T-helper 1 cell treated with Interleukin-12 subunit alpha and Interleukin-12 subunit beta and Interleukin-4 antibody, amounts not matched to agents 30 μg/mL and 1 μg/mL, for 36 hours (primary cell): ENCODE measurements at regions not wholly inside any gene's neighbourhood (a gene's known extent, or its start where the extent isn't known, plus 50 kb on each side); places are given as distances from the start of the nearest gene placed in this dataset.

Experiments used
- H3K27ac Mint-ChIP-seq: one replicate; pipeline ENCODE4 v1.8.0; 2021; ENCODE audit warnings: mild to moderate bottlenecking, mixed read lengths
- H3K27me3 Mint-ChIP-seq: one replicate; pipeline ENCODE4 v1.8.0; 2021; ENCODE audit warnings: low read depth, mixed read lengths
- H3K36me3 Mint-ChIP-seq: one replicate; pipeline ENCODE4 v1.8.0; 2021; ENCODE audit warnings: low read depth, mixed read lengths
- H3K4me1 Mint-ChIP-seq: one replicate; pipeline ENCODE4 v1.8.0; 2021; ENCODE audit warnings: low read depth, mixed read lengths
- H3K4me3 Mint-ChIP-seq: one replicate; pipeline ENCODE4 v1.8.0; 2021; ENCODE audit warnings: mild to moderate bottlenecking, moderate library complexity, mixed read lengths
- H3K9me3 Mint-ChIP-seq: one replicate; pipeline ENCODE4 v1.8.0; 2021; ENCODE audit warnings: mixed read lengths

GRCh38 chr11:70824605-70825245, 426.4 kb downstream of the CTTN start:
- Mint-ChIP-seq H3K27me3 (peaks cover 30% of the 10 kb centered on the region), H3K4me1 (no peaks in the 10 kb centered on the region), H3K4me3 (no peak overlapping the region), H3K36me3 (no peaks in the 10 kb centered on the region), H3K9me3 (no peaks in the 10 kb centered on the region), H3K27ac (no peak overlapping the region)

DNA sequence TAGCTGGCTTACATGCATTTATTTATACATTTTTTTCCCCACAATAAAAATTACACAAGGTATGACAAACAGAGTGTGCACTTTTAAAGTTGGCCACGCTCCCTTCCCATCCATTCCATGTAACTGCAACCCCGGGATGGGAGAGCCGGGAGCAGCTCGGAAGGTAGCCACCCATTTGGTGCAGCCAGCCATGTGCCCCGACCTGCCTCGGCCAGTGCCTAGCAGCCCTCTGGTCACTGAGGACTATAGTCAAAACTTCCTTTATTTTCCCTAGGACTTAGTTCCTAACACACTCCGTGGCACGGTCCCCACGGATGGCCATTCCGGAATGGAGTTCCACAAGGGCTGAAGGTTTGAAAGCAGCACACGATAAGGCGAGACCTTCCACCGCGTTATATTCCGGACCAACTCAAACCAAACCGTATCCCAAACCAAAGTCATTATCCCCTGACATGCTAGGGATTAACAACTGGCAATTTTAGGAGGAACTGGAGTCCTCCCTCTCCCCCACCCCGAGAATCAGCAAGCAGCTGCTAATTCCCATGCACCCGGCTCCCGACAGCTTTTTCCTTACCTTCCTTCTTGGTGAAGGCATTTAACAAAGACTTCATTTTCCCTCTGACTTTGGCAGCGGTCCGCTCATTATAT, 426.4 kb downstream of the SHANK2 start:
- no peaks in the 10 kb centered on the region for H3K4me1 Mint-ChIP-seq
- H3K4me3 Mint-ChIP-seq: no peak overlapping the region
- peaks cover 30% of the 10 kb centered on the region for H3K27me3 Mint-ChIP-seq
- no peaks in the 10 kb centered on the region for H3K36me3 Mint-ChIP-seq
- H3K27ac Mint-ChIP-seq: no peak overlapping the region
- H3K9me3 Mint-ChIP-seq: no peaks in the 10 kb centered on the region

- no peaks in the 10 kb centered on the region for H3K9me3 Mint-ChIP-seq
- no peak overlapping the region for H3K27ac Mint-ChIP-seq
- H3K36me3 Mint-ChIP-seq: no peaks in the 10 kb centered on the region
- H3K4me1 Mint-ChIP-seq: no peaks in the 10 kb centered on the region
- H3K27me3 Mint-ChIP-seq: peaks cover 30% of the 10 kb centered on the region
- H3K4me3 Mint-ChIP-seq: no peak overlapping the region
These were observed 425.6 kb downstream of the SHANK2 start for GRCh38 chr11:70826541-70827335.

DNA sequence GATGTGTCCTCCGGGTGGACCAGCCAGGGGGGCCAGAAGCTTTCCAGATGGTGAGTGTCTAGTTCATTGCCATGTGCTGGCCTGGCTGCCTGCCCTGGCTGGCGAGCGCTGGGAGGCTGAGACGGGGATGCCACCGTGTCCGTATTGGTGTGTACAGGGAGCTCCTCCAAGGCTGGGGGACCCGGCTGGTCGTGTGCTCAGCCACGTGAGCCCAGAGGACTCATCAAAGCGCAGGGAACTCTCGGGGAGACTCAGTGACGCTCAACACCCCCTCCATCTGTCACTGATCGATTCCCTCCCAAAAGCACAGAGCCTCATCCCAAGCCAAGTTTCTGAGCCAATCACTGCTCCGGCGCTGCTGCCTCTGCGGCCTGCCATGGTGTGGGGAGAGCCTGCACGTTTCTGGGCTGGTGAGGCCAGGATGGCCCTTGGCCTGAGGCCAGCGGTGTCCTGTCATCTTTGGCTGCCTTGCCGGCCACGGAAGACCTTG, 423.7 kb downstream of the SHANK2 start:
- Mint-ChIP-seq H3K27ac (no peak overlapping the region), H3K9me3 (no peaks in the 10 kb centered on the region), H3K4me1 (no peaks in the 10 kb centered on the region), H3K27me3 (peaks cover 28% of the 10 kb centered on the region), H3K36me3 (no peaks in the 10 kb centered on the region), H3K4me3 (no peak overlapping the region)

DNA sequence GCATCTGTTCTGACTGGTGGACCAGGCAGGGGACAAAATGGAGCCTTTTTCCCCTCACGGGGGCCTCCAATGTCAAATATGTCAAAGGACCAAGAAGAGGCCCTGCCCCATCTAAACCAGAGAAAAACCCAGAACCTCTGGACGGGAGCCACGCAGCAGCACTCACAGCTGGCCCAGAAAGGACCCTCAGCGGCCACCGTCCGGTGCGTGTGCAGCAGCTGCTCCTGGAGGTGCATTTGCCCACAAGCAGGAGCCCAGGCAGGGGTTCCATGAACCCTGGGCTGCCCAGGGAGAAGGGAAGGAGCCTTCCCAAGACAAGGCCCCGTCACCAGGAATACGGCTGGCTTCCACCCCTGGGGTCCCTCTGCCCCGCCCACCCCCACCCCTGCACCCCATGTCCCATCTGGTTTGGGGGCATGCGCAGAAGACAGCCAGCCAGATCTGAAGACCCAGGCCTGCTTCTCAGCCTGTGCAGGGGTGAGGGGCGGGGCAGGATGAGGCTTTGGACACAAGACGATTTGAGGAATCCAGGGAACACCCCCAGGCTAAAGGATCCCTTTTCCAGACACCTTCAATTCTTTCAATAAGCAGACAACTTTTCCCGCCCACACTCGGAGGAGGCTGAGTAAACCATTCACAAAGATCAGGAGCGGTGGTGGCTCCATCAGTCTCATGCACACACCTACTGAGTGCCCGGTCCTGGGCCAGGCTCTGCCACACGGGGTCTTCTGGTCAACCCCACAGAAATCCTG, 423.1 kb downstream of the SHANK2 start:
- Mint-ChIP-seq H3K9me3 (no peaks in the 10 kb centered on the region), H3K27ac (no peak overlapping the region), H3K27me3 (peaks cover 24% of the 10 kb centered on the region), H3K4me1 (no peaks in the 10 kb centered on the region), H3K36me3 (no peaks in the 10 kb centered on the region), H3K4me3 (no peak overlapping the region)

GRCh38 chr11:70829886-70830272, 422.5 kb downstream of the SHANK2 start:
- Mint-ChIP-seq H3K4me1 (no peaks in the 10 kb centered on the region), H3K9me3 (no peaks in the 10 kb centered on the region), H3K36me3 (no peaks in the 10 kb centered on the region), H3K27ac (no peak overlapping the region), H3K4me3 (no peak overlapping the region), H3K27me3 (peaks cover 23% of the 10 kb centered on the region)

DNA sequence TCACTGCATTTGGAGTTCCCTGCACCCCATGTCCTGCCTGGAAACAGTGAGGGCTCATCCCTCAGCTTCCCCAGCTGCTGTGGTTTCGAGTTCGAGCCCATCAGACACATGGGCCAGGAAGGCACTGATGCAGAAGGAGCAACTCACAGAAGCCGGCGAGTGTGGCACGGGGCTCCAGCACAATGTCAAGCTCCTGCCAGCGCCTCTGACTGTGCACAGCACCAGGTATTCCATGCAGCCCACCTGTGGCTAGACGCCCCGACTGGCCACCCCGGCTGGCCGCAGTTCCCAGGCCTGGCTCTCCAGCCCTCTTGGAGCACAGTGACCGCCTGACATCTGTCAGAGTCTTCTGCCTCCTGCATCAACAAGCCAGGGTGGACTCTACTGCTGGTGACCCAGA, 419.4 kb downstream of the SHANK2 start:
- Mint-ChIP-seq H3K36me3 (no peaks in the 10 kb centered on the region), H3K4me3 (no peak overlapping the region), H3K4me1 (no peaks in the 10 kb centered on the region), H3K27me3 (no peaks in the 10 kb centered on the region), H3K27ac (no peak overlapping the region), H3K9me3 (no peaks in the 10 kb centered on the region)

DNA sequence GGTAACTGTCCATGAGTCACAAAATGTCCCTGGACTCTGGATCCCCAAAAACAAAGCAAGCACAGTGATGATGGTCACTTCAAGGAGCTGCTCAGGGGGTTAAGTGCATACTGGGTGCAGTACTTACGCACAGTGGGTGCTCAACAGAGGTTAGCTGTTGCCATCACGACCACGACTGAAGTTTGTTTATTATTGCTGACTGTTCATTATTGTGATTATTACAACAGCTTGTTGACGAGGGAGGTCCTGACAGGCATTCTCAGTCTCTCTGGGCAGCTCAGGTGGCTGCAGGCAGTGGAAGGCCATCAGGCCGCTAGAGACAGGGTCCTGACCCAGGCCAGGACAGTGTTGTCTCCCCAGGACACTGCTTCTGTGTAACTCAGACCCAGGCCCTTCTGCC, 418.8 kb downstream of the SHANK2 start:
- Mint-ChIP-seq H3K27me3 (no peaks in the 10 kb centered on the region), H3K36me3 (no peaks in the 10 kb centered on the region), H3K4me1 (no peaks in the 10 kb centered on the region), H3K27ac (no peak overlapping the region), H3K4me3 (no peak overlapping the region), H3K9me3 (no peaks in the 10 kb centered on the region)

DNA sequence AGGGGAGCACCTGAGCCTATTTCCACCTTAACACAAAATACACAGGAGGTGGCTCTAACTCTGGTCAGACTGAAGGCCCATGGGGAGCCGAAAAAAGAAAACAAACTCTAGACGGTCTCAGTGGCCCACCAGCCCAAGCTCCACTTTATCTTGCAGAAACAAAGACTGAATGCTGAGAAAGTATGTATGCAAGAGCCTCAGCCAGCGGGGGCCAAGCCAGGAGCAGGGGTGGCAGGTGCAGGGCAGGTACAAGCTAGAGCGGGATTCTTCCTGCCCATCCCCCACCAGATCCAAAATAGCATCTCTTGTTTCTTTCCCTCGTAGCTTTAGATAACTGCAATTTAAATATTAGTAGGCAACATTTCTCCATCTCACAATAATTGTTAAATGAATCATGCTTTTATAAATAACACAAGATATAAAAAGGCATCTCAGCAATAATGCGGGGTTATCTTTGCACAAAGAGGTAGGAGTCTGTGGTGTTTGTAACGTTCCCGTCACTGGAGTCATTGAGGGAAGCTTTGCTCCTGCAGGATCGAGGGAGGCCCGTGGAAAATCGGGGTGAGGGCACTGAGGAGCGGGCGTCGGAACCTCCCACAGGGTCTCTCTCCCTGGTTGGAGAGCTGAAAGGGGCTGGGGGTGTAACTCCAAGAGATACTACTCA, 418.0 kb downstream of the SHANK2 start:
- Mint-ChIP-seq H3K27me3 (no peaks in the 10 kb centered on the region), H3K36me3 (no peaks in the 10 kb centered on the region), H3K4me3 (no peak overlapping the region), H3K4me1 (no peaks in the 10 kb centered on the region), H3K27ac (no peak overlapping the region), H3K9me3 (no peaks in the 10 kb centered on the region)

DNA sequence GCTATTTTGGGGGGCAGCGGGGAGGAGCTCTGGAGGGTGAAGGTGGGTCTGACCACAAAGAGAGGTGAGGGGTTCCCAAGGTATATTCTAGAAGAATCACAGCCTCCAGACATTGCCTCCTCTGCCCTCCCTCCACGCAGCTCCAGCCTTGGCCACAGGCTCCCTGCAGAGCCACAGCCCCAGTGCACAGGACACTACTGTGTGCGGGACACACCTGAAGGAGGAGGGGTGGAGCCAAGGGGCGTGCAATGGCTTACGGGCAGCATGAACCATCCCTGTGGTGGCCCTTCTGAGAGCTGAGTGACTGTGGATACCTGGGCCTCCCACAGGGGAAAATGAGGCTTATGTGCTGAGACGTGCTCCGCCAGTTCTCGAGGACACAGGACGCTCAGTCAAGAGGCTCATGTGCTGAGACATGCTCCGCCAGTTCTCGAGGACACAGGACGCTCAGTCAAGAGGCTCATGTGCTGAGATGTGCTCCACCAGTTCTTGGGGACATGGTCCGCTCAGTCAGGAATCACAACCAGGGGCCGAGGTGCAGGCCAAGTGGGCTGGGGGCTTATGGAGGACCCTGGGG, 417.3 kb downstream of the SHANK2 start:
- no peaks in the 10 kb centered on the region for H3K27me3 Mint-ChIP-seq
- no peaks in the 10 kb centered on the region for H3K4me1 Mint-ChIP-seq
- H3K27ac Mint-ChIP-seq: no peak overlapping the region
- no peaks in the 10 kb centered on the region for H3K36me3 Mint-ChIP-seq
- H3K4me3 Mint-ChIP-seq: no peak overlapping the region
- no peaks in the 10 kb centered on the region for H3K9me3 Mint-ChIP-seq

DNA sequence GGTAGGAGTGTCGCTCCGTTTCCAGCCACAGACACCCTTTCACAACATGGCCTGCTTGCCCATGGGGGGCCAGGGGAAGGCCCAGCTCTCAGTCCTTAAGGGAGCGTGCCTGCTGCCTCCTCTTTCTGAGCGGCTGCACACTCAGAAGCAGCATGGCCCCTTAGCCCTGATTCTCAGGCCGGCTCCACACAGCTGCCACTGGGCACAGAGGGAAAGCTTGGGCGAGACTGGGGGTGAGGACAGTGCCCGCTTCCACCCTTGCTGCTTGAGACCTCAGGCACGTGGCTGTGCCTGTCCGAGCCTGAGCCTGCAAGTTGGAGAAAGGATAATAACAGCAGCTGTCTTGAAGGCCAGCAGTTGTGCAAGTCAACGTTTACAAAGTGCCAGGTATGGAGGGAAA, 416.3 kb downstream of the SHANK2 start:
- Mint-ChIP-seq H3K4me1 (no peaks in the 10 kb centered on the region), H3K27me3 (no peaks in the 10 kb centered on the region), H3K27ac (no peak overlapping the region), H3K9me3 (no peaks in the 10 kb centered on the region), H3K36me3 (no peaks in the 10 kb centered on the region), H3K4me3 (no peak overlapping the region)

DNA sequence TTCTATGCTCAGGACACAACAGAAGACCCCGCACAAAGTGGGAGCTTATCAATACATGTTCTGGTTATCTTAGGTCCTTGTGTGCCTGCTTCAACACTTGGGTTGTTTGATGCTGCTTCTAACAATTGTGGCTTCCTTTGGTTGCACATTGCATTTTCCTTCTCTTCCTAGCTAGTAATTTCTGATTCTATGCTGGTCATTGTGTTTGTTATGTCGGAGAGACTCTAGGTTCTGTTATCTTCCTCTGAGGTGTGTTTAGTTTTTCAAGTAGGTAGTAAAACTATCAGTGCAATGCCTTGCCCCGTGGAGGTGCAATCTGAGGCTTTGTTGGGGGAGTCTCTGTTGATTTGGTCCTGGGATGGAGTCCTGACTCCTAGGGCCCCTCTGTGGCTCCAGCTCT, 414.2 kb downstream of the SHANK2 start:
- Mint-ChIP-seq H3K4me1 (no peaks in the 10 kb centered on the region), H3K4me3 (no peak overlapping the region), H3K36me3 (no peaks in the 10 kb centered on the region), H3K27me3 (no peaks in the 10 kb centered on the region), H3K9me3 (no peaks in the 10 kb centered on the region), H3K27ac (no peak overlapping the region)

- H3K27ac Mint-ChIP-seq: no peak overlapping the region
- no peaks in the 10 kb centered on the region for H3K36me3 Mint-ChIP-seq
- H3K4me1 Mint-ChIP-seq: no peaks in the 10 kb centered on the region
- H3K9me3 Mint-ChIP-seq: no peaks in the 10 kb centered on the region
- no peaks in the 10 kb centered on the region for H3K27me3 Mint-ChIP-seq
- H3K4me3 Mint-ChIP-seq: no peak overlapping the region
These were observed 412.5 kb downstream of the SHANK2 start for GRCh38 chr11:70839851-70840250.

GRCh38 chr11:70841264-70841663, 411.1 kb downstream of the SHANK2 start:
- H3K27me3 Mint-ChIP-seq: no peaks in the 10 kb centered on the region
- H3K27ac Mint-ChIP-seq: no peak overlapping the region
- H3K9me3 Mint-ChIP-seq: no peaks in the 10 kb centered on the region
- H3K36me3 Mint-ChIP-seq: no peaks in the 10 kb centered on the region
- H3K4me3 Mint-ChIP-seq: no peak overlapping the region
- no peaks in the 10 kb centered on the region for H3K4me1 Mint-ChIP-seq
